NCI-H524 (cell line): ENCODE measurements at regions not wholly inside any gene's neighbourhood (a gene's known extent, or its start where the extent isn't known, plus 50 kb on each side); places are given as distances from the start of the nearest gene placed in this dataset.
A peak's percentile ranks its signal among the peaks of the same experiment; 100 is the strongest.
"Not testable (repeated sequence)": the region's sequence is repeated elsewhere in the genome, so short reads cannot be mapped to it uniquely, and the experiment has no call there.

Source experiments
- DNase-seq, 2 experiments: peaks; one replicate each; lab custom pipeline; 2025; lab: John Stamatoyannopoulos, UW

GRCh38 chr5:120919017-120919416, 454.9 kb downstream of the PRR16 start:
- no peak for DNase-seq

DNA sequence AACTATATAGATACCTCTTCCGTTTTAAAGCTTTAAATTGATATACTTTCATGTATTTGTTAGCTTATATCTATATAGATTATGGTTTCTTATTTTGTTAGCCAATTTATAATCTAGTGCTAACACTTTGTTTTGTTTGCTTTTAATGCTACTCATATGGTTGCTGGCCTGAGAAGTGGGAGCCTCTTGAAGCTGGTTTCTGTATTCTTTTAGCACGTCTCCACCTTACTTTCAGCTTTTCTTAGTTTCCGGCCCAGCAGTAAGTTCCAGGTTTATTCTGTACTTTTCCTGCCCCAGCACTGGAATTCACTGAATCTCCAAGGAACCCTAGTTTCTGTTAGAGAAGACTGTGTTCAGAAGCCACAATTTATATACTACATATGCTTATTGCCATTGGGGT, 458.9 kb downstream of the PRR16 start:
- DNase-seq = no peak

DNA sequence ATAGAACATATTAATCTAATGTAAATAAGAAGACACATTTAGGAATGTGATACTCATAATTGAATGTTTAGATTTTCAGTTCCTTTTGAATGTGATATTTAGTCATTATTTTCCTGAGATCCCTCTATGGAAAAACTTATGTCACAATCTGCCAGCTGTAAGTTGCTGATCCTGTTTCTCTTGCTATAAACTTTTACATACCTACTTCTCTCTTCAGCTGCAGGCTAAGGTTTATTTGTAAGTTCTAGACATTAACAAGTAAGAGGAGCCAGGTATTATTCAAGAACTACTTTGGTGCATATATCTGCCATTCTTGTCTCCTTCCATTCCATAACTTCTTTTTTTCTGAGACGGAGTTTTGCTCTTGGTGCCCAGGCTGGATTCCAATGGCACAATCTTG, 462.4 kb downstream of the PRR16 start:
- DNase-seq = no peak

DNA sequence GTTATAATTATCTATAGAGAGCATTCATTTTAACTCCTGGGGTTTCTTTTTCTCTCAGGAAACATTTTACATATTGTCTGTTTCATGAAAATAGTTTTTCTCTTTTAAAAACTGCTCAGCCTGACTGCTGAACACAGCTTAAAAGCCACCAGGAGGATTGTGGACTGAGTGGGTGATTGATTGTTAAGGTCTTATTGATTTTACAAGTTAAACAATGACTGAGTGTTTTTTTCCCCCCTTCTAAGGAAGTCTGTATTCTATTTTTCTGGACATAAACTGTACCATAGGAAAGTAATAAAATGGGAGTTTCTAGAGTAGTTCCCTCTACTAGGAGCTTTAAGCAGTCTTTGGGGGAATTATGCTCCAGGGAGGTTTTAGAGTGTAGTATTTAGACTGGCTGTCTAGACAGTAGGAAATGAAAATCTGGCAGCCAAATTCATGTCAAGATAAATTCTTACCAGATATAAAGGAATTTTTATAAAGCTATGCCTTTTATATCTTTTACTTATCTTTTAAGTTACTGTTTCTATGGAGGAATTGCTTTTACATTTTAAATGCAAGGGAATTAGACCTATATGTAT, 463.9 kb downstream of the PRR16 start:
- DNase-seq = no peak

DNA sequence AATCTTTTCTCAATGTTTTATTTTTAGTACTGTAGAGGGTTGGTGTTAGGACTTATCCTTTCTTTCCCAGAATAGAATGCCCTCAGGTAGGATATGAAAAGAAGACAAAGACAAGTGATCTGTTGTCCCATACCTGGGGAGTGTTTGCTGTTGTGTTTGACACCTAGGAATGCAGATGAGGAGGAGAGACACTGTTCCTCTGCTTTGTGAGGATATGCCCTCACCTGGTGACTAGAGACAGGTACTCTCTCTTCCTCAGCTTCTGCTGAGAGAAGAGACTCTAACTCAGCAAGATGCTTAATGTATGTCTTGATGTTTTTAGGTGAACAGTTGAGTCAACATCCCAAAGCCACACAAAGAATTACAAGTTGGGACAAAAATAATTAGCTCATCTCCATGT, 468.4 kb downstream of the PRR16 start:
- no peak for DNase-seq

GRCh38 chr5:120934031-120934430, 469.9 kb downstream of the PRR16 start:
- no peak for DNase-seq

- DNase-seq = no peak
Measured at GRCh38 chr5:120936652-120937051, 472.6 kb downstream of the PRR16 start.

DNA sequence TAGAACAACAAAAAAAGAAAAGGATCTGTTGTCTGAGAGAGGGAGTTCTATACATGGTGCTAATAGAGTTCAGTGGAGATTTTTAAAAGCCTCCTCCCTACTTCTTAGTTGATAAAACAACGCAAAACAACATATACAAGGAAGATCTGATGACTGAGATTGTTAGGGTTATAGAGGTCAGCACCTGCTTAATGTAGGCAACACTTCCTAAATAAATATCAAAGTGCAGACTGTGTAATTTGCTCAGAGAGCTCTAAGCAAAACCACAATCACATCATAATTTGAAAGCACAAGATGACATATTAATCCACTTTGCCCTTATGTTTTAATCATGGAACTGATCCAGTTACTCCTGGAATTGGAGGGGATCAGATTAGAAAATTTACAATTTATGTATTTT, 474.5 kb downstream of the PRR16 start:
- DNase-seq = no peak

DNA sequence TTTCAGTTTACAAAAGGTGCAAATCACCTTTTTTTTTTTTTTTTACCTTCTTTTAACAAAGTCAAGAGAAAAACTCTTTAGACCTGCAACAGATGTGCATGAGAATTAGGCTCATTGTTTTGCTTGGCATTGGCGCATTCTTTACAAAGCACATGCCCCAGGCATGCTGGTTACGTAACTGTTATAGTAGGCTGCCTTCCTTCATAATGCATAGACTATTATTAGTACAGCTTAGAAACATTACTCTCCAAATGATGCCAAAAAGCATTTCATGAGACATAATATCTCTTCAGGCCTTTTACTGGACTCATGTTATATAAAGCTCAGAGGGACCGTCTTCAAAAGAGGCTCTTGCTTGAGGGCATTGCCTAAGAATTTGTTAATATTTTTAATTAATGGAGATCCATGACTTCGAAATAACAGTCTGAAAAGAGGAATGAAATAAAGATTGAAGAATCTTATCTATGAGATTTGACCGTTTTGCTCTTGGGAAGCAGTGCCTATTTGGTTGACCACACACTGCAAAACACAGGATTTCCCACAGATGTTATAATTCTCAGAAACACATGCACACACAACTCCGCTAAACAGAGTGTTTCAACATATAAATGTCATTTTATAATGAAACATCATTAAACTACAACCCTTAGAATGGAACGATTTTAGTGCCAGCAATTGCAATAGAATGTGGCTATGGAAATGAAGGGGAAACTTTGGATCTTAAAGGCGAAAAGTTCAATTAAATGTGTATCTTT, 478.7 kb downstream of the PRR16 start:
- DNase-seq = no peak

GRCh38 chr5:120949596-120949995, 485.5 kb downstream of the PRR16 start:
- DNase-seq = not testable (repeated sequence)

GRCh38 chr5:120953445-120953844, 489.3 kb downstream of the PRR16 start:
- not testable (repeated sequence) for DNase-seq

DNA sequence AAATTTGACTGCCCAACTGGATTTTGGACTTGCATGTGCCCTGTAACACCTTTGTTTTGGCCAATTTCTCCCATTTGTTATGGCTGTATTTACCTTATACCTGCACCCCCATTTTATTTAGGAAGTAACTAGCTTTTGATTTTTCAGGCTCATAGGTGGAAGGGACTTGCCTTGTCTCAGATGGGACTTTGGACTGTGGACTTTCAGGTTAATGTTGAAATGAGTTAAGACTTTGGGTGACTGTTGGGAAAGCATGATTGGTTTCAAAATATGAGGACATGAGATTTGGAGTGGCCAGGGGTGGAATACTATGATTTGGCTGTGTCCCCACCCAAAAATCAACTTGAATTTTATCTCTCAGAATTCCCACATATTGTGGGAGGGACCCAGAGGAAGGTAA, 490.2 kb downstream of the PRR16 start:
- DNase-seq = no peak

DNA sequence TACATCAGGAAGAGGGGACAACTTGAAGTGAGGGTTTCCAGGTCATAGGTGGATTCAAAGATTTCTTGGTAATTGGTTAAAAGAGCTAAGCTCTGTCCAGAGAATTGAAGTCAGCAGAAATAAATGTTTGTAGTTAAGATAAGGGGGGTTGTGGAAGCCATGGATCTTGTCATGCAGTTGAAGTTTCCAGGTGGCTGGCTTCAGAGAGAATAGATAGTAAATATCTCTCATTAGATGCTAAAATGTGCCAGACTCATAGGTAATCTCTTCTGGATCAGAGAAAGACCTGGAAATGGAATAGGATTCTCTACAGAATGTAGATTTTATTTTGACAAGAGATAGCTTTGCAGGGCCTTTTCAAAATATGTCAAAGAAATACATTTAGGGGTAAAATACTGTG, 491.7 kb downstream of the PRR16 start:
- no peak for DNase-seq

DNA sequence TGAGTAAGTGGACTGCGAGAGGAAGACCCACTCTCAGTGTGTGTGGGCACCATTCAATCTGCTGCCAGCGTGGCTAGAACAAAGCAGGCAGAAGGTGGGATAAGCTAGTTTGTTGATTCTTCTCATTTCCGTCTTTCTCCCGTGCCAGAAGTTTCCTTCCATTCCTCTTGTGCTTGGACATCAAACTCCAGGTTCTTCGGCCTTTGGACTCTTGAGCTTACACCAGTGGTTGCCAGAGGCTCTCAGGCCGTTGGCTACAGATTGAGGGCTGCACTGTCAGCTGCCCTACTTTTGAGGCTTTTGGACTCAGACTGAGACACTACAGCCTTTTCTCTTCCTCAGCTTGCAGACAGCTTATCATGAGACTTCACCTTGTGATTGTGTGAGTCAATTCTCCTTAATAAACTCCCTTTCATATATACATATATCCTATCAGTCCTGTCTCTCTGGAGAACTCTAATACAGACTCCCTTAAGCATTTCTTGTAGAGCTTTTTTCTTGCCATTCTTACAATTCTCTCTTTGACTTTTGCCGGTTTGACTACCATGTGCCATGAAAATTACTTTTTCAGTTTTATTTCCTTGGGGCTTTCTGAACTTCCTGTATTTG, 494.9 kb downstream of the PRR16 start:
- DNase-seq = no peak

- no peak for DNase-seq
Measured at GRCh38 chr5:120960510-120960909, 496.4 kb downstream of the PRR16 start.

DNA sequence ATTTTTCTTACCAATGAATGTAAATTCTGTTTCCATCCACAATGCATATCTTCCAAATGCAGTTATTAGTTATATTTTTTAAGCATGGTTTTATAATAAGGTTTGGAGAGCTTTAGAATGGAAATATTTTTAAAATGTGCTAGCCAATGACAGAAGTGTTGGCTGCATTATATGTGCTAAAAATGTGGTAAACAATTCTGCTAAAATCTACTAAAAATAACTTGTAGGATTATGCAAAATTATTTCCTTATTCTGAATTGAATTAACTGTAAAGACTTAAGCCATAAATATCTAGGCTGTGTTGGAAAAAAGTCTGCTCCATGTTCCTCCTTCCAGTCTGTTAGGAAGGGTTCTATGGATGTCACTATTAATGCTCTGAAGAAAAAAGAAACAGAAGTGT, 503.3 kb downstream of the PRR16 start:
- DNase-seq = no peak

DNA sequence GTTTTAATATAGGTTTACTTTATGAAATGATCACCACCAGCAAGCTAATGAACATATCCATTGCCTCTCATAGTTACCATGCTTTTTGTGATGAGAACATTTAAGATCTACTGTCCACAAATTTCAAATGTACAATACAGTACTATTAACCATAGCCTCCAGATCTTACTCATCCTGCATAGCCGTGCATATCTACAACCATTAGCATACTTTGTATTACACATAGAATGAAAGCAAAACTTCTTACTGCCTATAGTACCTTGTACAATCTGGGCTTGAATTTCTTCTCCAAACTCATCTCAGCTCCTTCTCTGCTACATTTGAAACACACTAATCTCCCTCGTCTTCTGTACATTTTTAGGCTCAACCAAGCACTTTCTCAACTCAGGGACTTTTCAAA, 510.6 kb downstream of the PRR16 start:
- no peak for DNase-seq

GRCh38 chr5:120982351-120982750, 518.3 kb downstream of the PRR16 start:
- no peak for DNase-seq

GRCh38 chr5:120985526-120985925, 521.4 kb downstream of the PRR16 start:
- DNase-seq = no peak

GRCh38 chr5:120988491-120988890, 524.4 kb downstream of the PRR16 start:
- peak in 1 of 2 experiments; percentile 13 for DNase-seq

- DNase-seq = peak in 1 of 2 experiments; percentile 2
Measured at GRCh38 chr5:120988941-120989340, 524.8 kb downstream of the PRR16 start.

DNA sequence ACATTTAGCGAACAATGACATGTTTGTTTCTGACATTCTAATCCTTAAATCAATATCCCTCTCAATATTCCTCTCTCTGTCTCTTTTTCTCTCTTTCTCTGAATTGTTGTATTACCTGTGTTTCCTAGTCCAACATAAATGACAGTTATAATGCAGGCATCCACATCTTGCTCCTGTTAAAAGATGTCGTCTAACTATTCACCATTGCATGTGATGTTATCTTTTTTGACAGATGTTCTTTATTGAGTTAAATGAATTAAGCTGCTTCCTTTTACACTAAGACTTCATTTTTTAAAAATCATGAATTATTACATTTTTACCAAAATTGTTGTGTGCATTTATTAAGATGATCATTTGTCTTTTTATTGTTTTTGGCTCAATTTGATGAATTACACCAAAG, 527.5 kb downstream of the PRR16 start:
- no peak for DNase-seq

- no peak for DNase-seq
Measured at GRCh38 chr5:120994112-120994511, 530.0 kb downstream of the PRR16 start.

DNA sequence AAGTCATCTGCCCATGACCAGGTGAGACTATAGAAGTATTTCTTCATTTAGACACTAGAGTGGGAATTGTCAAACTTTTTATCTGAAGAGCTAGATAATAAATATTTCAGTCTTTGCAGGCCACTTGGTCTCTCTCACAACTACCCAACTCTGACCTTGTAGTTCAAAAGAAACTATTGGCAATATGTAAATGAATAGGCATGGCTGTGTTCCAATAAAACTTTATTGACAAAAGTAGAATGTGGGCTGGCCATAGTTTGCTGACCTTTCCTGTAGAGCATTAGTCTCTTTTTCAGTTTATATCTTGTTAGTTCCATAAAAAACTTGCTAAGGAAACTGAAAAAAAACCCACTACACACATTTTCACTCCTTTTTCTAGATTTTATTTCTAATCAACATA, 535.5 kb downstream of the PRR16 start:
- no peak for DNase-seq
